Lower leg skin (tissue), 4 donors: ENCODE measurements at regions not wholly inside any gene's neighbourhood (a gene's known extent, or its start where the extent isn't known, plus 50 kb on each side); places are given as distances from the start of the nearest gene placed in this dataset.

ENCODE experiments used
- DNase-seq, 2 donors: peaks; one replicate each; pipeline ENCODE4 v3.0.0-alpha.2; 2019; ENCODE audit warnings: low spot score in 2 of 2
- H3K4me3 ChIP-seq: fragments of 200-600 bp; sonication (generic); 2 replicates; pipeline ENCODE4 v1.5.1; 2017; ENCODE audit warnings: mild to moderate bottlenecking, low read depth; ENCODE audit not compliant: poor library complexity, severe bottlenecking
- POLR2A ChIP-seq, 2 donors: fragments of 450-650 bp; IDR thresholded peaks; one replicate each; pipeline ENCODE4 v1.6.1; 2016 to 2017; ENCODE audit warnings: antibody characterized with exemption in 2 of 2, mild to moderate bottlenecking in 1 of 2, moderate library complexity in 1 of 2
- WGBS, 2 donors: methylation state at CpG; one replicate each; pipeline ENCODE4 v1.1.5; 2018; 5-methylcytosine and 5-hydroxymethylcytosine counted together
- intact Hi-C: fragments of 100-400 bp; cut with DNase I; formaldehyde crosslinking; loops from one replicate; pipeline ENCODE4 v1.15.0; 2023; ENCODE audit warnings: low total_unique reads
- TF ChIP-seq, protein P1 (sequence below), 3 donors: fragments of 450-650 bp; IDR thresholded peaks; one replicate each; pipeline ENCODE4 v1.5.1; 2016; ENCODE audit warnings: antibody characterized with exemption in 3 of 3, mild to moderate bottlenecking in 3 of 3, moderate library complexity in 2 of 3

DNA sequence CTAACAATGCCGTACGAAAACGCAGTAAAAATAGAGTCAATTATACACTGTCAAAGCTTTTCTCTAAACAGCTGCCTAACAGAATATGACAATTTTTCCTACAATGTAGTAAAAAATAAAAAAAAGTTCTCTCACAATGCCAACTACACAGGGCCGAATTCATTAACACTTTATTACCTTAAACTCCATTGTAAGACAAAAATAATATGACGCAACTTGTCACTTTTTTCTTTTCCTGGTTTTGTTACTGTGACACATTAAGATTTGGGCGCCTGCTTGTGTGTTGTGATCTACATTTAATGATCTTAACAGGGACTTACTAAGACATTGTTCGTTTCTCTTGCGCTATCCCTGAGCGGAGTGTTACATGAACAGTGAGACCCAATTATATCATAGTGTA is 204.1 kb downstream of the INSC start:
- TF ChIP-seq, protein P1, sequence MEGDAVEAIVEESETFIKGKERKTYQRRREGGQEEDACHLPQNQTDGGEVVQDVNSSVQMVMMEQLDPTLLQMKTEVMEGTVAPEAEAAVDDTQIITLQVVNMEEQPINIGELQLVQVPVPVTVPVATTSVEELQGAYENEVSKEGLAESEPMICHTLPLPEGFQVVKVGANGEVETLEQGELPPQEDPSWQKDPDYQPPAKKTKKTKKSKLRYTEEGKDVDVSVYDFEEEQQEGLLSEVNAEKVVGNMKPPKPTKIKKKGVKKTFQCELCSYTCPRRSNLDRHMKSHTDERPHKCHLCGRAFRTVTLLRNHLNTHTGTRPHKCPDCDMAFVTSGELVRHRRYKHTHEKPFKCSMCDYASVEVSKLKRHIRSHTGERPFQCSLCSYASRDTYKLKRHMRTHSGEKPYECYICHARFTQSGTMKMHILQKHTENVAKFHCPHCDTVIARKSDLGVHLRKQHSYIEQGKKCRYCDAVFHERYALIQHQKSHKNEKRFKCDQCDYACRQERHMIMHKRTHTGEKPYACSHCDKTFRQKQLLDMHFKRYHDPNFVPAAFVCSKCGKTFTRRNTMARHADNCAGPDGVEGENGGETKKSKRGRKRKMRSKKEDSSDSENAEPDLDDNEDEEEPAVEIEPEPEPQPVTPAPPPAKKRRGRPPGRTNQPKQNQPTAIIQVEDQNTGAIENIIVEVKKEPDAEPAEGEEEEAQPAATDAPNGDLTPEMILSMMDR (IDR thresholded peaks at IDR 0.05), result no peak
- DNase-seq, result no peak
- no peak overlapping the region for H3K4me3 ChIP-seq
- intact Hi-C loops, result no loop called here
- 83% methylated on average over 9 of the region's 9 CpGs for WGBS, 2 donors

DNA sequence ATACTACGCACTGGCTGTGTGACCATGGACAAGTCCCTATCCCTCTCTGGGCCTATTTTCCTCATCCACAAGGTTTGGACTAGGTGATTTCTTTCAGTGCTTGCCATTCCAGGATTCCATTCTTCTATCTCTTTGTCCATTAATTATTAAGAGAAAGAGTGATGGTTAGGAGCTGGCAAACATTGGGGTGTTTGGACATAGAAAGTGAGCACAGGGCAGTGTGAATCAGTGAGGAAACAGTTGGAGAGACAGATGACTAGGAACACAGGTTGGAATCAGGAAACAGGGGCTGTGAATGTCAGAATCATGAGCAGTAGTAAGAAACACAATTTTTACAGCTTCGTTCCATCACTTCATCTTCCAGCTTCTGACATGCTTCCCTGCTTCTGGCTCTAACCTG is 211.8 kb downstream of the INSC start:
- WGBS, 2 donors, result 86 to 87% methylated on average over 2 of the region's 2 CpGs
- H3K4me3 ChIP-seq, result no peak overlapping the region
- DNase-seq, result no peak
- intact Hi-C loops, result no loop called here
- no peak for TF ChIP-seq POLR2A (IDR thresholded peaks at IDR 0.05)
- TF ChIP-seq, protein P1 (IDR thresholded peaks at IDR 0.05), result no peak

DNA sequence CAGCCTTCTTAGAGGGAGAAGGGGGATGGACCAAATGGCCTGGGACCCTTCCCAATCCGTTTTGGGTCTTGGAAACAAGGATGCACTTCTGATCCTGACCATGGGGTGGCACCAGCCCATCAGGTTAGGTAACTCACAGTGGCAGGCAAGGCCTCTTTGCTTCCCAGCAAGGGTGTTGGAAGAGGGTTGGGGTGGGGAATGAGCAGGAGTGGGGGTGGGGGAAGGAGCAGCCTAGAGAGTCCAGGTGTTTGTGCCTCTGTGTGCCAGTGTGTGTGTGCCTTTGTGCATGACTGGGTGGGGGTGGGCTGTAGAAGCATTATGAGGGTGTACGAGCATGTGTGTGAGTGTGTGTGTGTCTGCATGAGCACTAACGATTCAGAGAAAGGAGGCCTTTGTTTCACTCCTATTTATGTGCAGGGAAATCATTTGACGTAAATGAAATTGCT is 213.1 kb downstream of the INSC start:
- TF ChIP-seq, protein P1 (IDR thresholded peaks at IDR 0.05), result no peak
- intact Hi-C loops, result no loop called here
- no peak overlapping the region for H3K4me3 ChIP-seq
- DNase-seq, result peak in 1 of 2 donors; percentile 31
- WGBS, 2 donors, result 45 to 53% methylated on average over 4 of the region's 4 CpGs

DNA sequence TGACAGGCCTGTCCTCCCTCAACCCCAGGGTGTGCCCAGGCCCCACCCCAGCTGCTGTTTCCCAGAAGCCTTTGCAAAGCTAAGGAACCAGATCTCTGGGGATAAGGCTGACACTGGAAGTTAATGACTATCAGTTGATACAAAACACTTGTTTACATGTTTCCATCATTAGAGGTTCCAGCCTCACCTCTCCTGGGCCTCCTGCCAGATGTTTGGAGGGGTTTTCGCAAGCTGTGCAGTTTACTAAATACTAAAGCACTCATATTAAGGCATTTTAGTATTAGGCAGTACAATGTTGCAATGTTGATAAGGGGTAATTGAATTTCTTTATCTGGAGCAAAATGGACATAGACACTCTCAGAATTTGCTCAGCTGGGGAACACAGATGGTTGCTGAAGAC is 218.7 kb downstream of the INSC start:
- 39 to 55% methylated on average over 1 of the region's 1 CpG for WGBS, 2 donors
- no peak for DNase-seq
- TF ChIP-seq, protein P1 (IDR thresholded peaks at IDR 0.05), result no peak
- TF ChIP-seq POLR2A (IDR thresholded peaks at IDR 0.05), result no peak
- intact Hi-C loops, result loop anchor here (5.0 kb wide), 1 partner anchor 1274 kb away; no protein-coding TSS in a partner anchor
- H3K4me3 ChIP-seq, result no peak overlapping the region

DNA sequence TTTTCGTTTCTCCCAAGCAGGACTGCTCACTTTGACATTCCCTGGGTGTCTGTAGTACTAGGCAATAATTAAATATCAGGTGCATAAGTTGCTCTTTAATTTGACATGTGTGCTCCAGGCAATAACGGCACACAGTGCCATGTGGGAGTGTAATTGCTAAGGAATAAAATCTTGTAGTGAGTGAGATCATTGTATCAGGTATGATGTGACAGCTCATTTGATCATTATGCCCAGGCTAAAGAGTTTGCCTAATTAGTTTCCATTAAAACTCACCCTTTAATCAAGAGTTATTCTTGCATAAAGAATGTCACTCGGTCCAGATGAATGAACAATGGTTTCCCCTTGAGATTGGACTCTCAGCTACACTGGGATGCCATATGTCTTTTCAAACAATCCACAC is 220.0 kb downstream of the INSC start:
- WGBS, 2 donors, result 53 to 68% methylated on average over 3 of the region's 3 CpGs
- TF ChIP-seq, protein P1 (IDR thresholded peaks at IDR 0.05), result no peak
- no peak for TF ChIP-seq POLR2A (IDR thresholded peaks at IDR 0.05)
- H3K4me3 ChIP-seq, result no peak overlapping the region
- intact Hi-C loops, result loop anchor here (5.0 kb wide), 1 partner anchor 1273 kb away; no protein-coding TSS in a partner anchor
- DNase-seq, result no peak

DNA sequence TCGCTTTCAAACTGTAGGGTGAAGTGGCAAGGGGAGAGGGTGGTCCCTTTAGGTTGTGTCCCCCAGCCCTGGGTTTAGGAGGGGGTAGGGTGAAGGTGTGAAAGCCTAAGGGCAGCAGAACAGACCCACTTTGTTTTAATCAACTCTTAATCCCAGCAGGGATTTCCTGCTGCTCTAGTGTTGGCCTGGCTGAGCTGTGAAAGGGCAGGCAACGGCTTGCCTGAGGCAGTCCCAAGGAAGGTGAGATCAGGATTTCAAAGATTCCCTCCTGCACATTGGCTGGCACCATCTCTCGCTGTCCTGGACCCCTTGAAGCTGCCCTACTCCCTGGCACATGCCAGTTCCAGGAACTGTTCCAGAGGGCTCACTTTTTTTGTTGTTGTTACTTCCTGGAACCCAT is 221.3 kb downstream of the INSC start:
- WGBS, 2 donors, result 40 to 43% methylated on average over 2 to 3 of the region's 3 CpGs
- no peak overlapping the region for H3K4me3 ChIP-seq
- no peak for DNase-seq
- TF ChIP-seq, protein P1 (IDR thresholded peaks at IDR 0.05), result no peak
- TF ChIP-seq POLR2A (IDR thresholded peaks at IDR 0.05), result no peak
- intact Hi-C loops, result no loop called here
